HG03469 (cell line): ENCODE measurements at regions not wholly inside any gene's neighbourhood (a gene's known extent, or its start where the extent isn't known, plus 50 kb on each side); places are given as distances from the start of the nearest gene placed in this dataset.

ENCODE experiments used
- ATAC-seq: cut with Tn5 transposase; IDR thresholded peaks from one replicate; pipeline ENCODE4 v1.9.1; 2021; ENCODE audit warnings: mild to moderate bottlenecking, moderate library complexity, moderate number of reproducible peaks; ENCODE audit not compliant: unreplicated experiment

- ATAC-seq: no peak
Measured at GRCh38 chr6:165229216-165229615, 80.2 kb downstream of the C6orf118 start.

- no peak for ATAC-seq
Measured at GRCh38 chr6:165227644-165228329, 81.6 kb downstream of the C6orf118 start.

DNA sequence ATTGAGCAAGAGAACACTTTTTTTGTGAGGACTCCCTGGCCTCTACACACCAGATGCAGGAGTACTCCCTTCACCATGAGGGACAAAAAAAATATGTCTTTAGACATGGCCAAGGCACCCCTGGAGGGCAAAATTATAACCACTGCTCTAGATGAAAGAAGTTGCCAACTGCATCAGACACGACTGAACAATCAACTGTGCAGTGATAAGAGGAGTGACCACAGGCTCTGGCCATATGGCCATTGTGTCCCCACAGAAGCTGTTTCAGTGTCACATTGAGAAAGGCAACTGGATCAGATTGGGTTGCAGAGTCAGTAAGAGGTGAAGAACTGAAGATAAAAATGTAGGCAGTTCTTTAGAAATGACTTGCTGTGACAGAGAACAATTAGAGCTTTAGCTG lies 85.7 kb downstream of the C6orf118 start:
- no peak for ATAC-seq

- ATAC-seq: no peak
Measured at GRCh38 chr6:165223101-165223500, 86.3 kb downstream of the C6orf118 start.

- ATAC-seq: no peak
Measured at GRCh38 chr6:165222315-165223025, 86.9 kb downstream of the C6orf118 start.

DNA sequence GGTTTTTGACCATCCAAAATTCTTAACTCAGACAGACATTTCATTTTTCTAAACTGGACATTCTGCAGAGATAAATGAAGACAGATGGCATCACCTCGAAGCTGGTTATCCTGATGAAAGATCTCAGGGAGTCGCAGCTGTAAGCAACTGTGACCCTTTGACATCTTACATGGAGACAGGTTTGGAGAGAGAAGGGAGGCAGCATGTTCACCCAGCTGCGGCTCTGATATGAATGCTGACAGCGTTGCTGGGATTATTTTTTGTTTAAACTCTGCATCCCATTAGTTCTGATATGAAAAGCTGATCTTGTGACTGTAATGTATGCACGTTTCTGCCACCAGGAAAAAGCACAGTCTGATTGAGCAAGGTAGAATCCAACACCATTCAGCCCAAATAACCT lies 89.4 kb downstream of the C6orf118 start:
- no peak for ATAC-seq

DNA sequence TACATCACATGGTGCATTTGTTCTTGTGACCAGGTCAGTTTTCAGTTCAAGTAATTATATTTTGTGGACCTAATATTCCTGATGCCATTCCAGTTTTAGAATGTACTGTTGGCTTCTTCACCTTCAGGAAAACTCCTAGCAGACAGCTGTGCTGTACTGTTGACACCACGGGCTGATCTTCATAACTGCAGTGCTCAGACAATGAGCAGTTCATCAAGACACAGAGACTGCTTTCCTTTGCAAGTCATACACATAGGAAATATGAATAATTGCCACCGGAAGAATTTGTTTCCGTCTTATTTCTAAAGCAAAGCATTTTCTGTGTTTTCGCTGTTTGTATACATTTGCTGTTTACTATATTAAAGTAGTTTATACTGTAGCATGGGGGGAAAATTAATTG lies 89.8 kb downstream of the C6orf118 start:
- no peak for ATAC-seq

GRCh38 chr6:165218829-165219228 lies 90.6 kb downstream of the C6orf118 start:
- ATAC-seq: no peak

DNA sequence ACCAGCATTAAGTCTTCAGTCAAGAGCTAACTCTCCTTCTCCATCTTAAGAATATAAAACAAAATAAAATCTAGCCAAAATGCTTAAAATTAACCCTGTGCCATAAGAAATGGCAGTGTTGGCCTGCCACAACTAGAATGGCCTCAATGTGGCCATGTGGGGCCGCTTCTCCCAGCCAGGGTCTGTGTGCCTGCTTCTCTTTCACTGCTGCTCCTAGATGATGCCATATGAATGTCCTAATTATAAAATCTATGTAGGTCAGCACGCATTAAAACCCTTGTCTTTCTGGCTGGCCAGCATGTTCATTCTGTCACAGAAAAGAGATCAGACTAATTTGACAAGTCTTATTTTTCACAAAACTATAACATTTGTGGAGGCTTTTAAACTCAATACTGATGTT lies 102.6 kb downstream of the C6orf118 start:
- no peak for ATAC-seq

DNA sequence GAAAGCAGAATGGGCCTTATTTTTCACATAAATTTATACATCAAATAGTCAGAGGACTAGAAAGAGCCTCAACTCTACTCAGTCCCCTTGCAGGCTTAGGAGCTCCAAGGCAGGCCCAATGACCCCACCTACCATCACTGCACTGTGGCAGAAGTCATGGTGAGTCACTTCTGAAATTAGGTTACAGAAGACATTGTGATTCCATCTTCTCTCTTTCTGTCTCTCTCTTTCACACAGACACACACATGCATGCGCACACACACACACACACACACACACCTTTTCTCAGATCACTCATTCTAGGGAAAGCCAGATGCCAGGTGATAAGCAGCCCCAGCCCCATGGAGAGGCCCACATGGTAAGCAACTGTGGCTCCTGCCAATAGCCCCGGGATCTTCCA lies 103.8 kb downstream of the C6orf118 start:
- ATAC-seq: no peak

GRCh38 chr6:165204807-165205545 lies 104.4 kb downstream of the C6orf118 start:
- ATAC-seq: no peak

GRCh38 chr6:165200178-165200577 lies 109.2 kb downstream of the C6orf118 start:
- no peak for ATAC-seq

GRCh38 chr6:165191461-165191860 lies 117.9 kb downstream of the C6orf118 start:
- ATAC-seq: no peak

- ATAC-seq: no peak
Measured at GRCh38 chr6:165186441-165187205, 122.8 kb downstream of the C6orf118 start.

- ATAC-seq: no peak
Measured at GRCh38 chr6:165186041-165186440, 123.4 kb downstream of the C6orf118 start.

- no peak for ATAC-seq
Measured at GRCh38 chr6:165184192-165184979, 125.0 kb downstream of the C6orf118 start.

- ATAC-seq: no peak
Measured at GRCh38 chr6:165183496-165184140, 125.8 kb downstream of the C6orf118 start.

DNA sequence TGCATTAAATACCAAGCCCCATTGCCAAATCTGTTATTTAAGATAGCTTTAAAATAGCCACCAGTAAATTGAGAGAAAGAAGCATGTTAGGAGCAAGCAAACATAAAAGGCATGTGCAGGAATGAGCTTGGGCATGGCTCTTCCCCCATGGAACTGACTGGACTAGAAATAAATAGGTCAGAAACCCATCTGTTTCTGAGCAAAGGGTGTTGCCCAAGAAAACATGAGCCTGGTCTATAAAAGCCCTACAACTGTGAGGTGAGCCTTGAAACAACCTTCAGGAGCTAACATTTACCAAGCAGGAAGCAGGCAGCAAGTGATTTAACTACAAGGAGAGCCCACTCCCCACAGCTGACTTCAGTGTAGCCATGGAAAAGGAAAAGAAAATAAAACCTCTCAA lies 126.3 kb downstream of the C6orf118 start:
- ATAC-seq: no peak

DNA sequence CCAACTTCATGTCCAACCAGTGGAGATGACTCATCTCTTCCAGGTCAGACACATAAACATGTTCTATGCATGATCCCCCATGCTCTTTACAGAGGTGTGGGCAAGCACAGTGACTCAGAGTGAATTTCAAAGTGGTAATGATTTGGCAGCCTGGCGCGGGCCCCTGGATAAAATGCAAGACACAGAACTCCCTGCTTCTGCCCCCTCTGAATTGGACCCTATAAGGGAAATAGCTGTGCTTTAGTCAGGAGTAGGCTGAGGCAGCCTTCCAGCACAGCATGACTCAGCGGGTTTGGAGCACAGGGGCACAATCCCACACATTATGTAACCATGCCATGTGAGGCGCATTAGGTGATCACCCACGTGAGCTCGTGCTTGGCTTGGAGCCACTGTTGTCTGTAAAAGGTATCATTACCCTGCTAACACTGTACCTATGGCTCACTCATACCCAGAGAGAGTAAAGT lies 127.4 kb downstream of the C6orf118 start:
- no peak for ATAC-seq

DNA sequence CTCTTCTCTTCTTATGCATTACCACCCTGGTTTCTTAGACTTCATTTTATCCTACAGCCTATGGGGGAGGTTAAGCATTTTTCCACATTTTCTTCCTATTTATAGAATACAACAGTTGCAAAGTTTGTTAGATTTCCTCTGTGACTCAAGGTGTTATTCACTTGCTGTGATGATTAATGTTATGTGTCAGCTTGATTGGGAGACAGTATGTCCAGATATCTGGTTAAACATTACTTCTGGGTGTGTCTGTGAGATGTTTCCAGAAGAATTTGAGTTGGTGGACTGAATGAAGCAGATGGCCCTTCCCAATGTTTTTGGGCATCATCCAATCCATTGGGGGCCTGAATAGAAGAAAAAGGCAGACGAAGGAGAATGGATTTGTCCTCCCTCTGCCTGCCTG lies 131.3 kb downstream of the C6orf118 start:
- ATAC-seq: no peak
